Liver (tissue), 8 donors: ENCODE measurements at regions not wholly inside any gene's neighbourhood (a gene's known extent, or its start where the extent isn't known, plus 50 kb on each side); places are given as distances from the start of the nearest gene placed in this dataset.

ENCODE experiments used
- DNase-seq: peaks from one replicate; pipeline ENCODE4 v3.0.0-alpha.2; 2017; ENCODE audit warnings: low spot score
- H3K27ac ChIP-seq, 2 donors: one replicate each; pipeline ENCODE4 v1.7.0; 2013; ENCODE audit warnings: inconsistent platforms in 2 of 2, low read length in 2 of 2, control low read depth in 1 of 2, low read depth in 1 of 2, mild to moderate bottlenecking in 1 of 2
- H3K27me3 ChIP-seq, 4 donors: one replicate each; pipeline versions ENCODE4 v1.6.1 to v1.7.0; 2013; ENCODE audit warnings: low read length in 3 of 4, inconsistent platforms in 1 of 4, mild to moderate bottlenecking in 1 of 4, moderate library complexity in 1 of 4; ENCODE audit not compliant: control insufficient read depth in 4 of 4, insufficient read depth in 4 of 4
- H3K36me3 ChIP-seq, 4 donors: one replicate each; pipeline versions ENCODE4 v1.6.1 to v1.7.0; 2013; ENCODE audit warnings: low read length in 3 of 4, mild to moderate bottlenecking in 3 of 4, low read depth in 1 of 4, moderate library complexity in 1 of 4; ENCODE audit not compliant: control insufficient read depth in 4 of 4, insufficient read depth in 3 of 4
- H3K4me1 ChIP-seq, 4 donors: one replicate each; pipeline versions ENCODE4 v1.6.1 to v1.7.0; 2013; ENCODE audit warnings: low read length in 3 of 4, mild to moderate bottlenecking in 3 of 4, moderate library complexity in 1 of 4; ENCODE audit not compliant: control insufficient read depth in 4 of 4, insufficient read depth in 4 of 4
- H3K4me3 ChIP-seq, 3 donors: one replicate each; pipeline versions ENCODE4 v1.6.1 to v1.7.0; 2013; ENCODE audit warnings: low read length in 3 of 3, control low read depth in 1 of 3, low read depth in 1 of 3, mild to moderate bottlenecking in 1 of 3
- H3K9ac ChIP-seq, 2 donors: one replicate each; pipeline ENCODE4 v1.7.0; 2013; ENCODE audit warnings: low read length in 2 of 2, mild to moderate bottlenecking in 2 of 2, moderate library complexity in 2 of 2, control low read depth in 1 of 2, low read depth in 1 of 2
- H3K9me3 ChIP-seq, 4 donors: one replicate each; pipeline versions ENCODE4 v1.6.1 to v1.7.0; 2013; ENCODE audit warnings: low read length in 3 of 4; ENCODE audit not compliant: control insufficient read depth in 4 of 4
- EGR1 ChIP-seq, 2 donors: IDR thresholded peaks; 2 replicates each; pipeline ENCODE4 v1.6.1; 2016 to 2018; ENCODE audit warnings: antibody characterized with exemption in 2 of 2, low read depth in 2 of 2
- FOXA1 ChIP-seq: IDR thresholded peaks from 2 replicates; pipeline ENCODE4 v1.6.1; 2016; ENCODE audit warnings: antibody characterized with exemption
- FOXA2 ChIP-seq: IDR thresholded peaks from 2 replicates; pipeline ENCODE4 v1.6.1; 2016; ENCODE audit warnings: antibody characterized with exemption
- GABPA ChIP-seq, 2 donors: IDR thresholded peaks in 1 of 2; conservative IDR thresholded peaks in 1 of 2; 2 replicates each; pipeline ENCODE4 v1.6.1; 2016; ENCODE audit warnings: antibody characterized with exemption in 2 of 2, mild to moderate bottlenecking in 1 of 2, moderate library complexity in 1 of 2
- HNF4A ChIP-seq, 2 donors: conservative IDR thresholded peaks; 2 replicates each; pipeline ENCODE4 v1.6.1; 2016; ENCODE audit warnings: antibody characterized with exemption in 2 of 2, mild to moderate bottlenecking in 2 of 2
- HNF4G ChIP-seq: IDR thresholded peaks from 2 replicates; pipeline ENCODE4 v1.6.1; 2016; ENCODE audit warnings: antibody characterized with exemption
- JUND ChIP-seq, 2 donors: IDR thresholded peaks; 2 replicates each; pipeline ENCODE4 v1.6.1; 2016; ENCODE audit warnings: antibody characterized with exemption in 2 of 2
- MAX ChIP-seq: IDR thresholded peaks from 2 replicates; pipeline ENCODE4 v1.6.1; 2016; ENCODE audit warnings: antibody characterized with exemption
- NR2F2 ChIP-seq: IDR thresholded peaks from 2 replicates; pipeline ENCODE4 v1.6.1; 2016; ENCODE audit warnings: antibody characterized with exemption
- RAD21 ChIP-seq, 2 donors: IDR thresholded peaks; 2 replicates each; pipeline ENCODE4 v1.6.1; 2016; ENCODE audit warnings: antibody characterized with exemption in 2 of 2, mild to moderate bottlenecking in 2 of 2
- RXRA ChIP-seq, 2 donors: IDR thresholded peaks; 2 replicates each; pipeline ENCODE4 v1.6.1; 2017 to 2018; ENCODE audit warnings: antibody characterized with exemption in 2 of 2, mild to moderate bottlenecking in 1 of 2
- SP1 ChIP-seq: IDR thresholded peaks from 2 replicates; pipeline ENCODE4 v1.6.1; 2018; ENCODE audit warnings: antibody characterized with exemption, mild to moderate bottlenecking
- TAF1 ChIP-seq: conservative IDR thresholded peaks from 2 replicates; pipeline ENCODE4 v1.6.1; 2016; ENCODE audit warnings: antibody characterized with exemption, mild to moderate bottlenecking
- YY1 ChIP-seq: IDR thresholded peaks from 2 replicates; pipeline ENCODE4 v1.6.1; 2016; ENCODE audit warnings: antibody characterized with exemption, mild to moderate bottlenecking
- WGBS: extraction: QIAGEN DNeasy Blood & Tissue Kit; methylation state at CpG from one replicate; pipeline ENCODE4 v1.1.7; 2013; 5-methylcytosine and 5-hydroxymethylcytosine counted together
- TF ChIP-seq, protein P1 (sequence below): IDR thresholded peaks from 2 replicates; pipeline ENCODE4 v1.6.1; 2016; ENCODE audit warnings: antibody characterized with exemption
- TF ChIP-seq, protein P2 (sequence below): IDR thresholded peaks from 2 replicates; pipeline ENCODE4 v1.6.1; 2016; ENCODE audit warnings: antibody characterized with exemption
- TF ChIP-seq, protein P3 (sequence below): fragments of 150-350 bp; IDR thresholded peaks from 2 replicates; pipeline ENCODE4 v1.5.1; 2017; ENCODE audit warnings: improper control_type of control experiment, low read depth, low read length; ENCODE audit not compliant: missing input control
- TF ChIP-seq, protein P4 (sequence below): IDR thresholded peaks from 2 replicates; pipeline ENCODE4 v1.6.1; 2016; ENCODE audit warnings: antibody characterized with exemption, mild to moderate bottlenecking
- donor health status: healthy.
- donor health status: healthy.
- donor health status: healthy.
- donor health status: healthy.
- donor health status: healthy.

DNA sequence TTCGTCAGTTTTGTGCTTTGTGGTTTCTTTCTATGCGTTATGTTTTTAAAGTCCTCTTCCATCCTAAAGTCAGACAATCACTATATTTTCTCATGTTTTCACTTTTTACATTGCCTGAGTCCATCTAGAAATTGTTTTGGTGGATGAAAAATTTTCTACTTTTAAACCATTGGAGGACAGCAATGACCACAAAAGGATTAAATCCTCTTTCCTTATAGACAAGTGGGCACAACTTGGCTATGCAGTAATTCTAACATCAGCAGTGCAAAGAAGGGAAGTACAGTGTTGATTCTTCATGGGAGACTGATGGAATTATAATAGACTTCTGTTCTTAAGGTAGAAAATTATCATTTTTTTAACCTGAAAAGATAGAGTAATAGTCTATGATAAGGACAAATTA, 75.5 kb downstream of the PALM2AKAP2 start:
- H3K9ac ChIP-seq: no peak overlapping the region
- DNase-seq: no peak
- 92% methylated on average over 2 of the region's 2 CpGs for WGBS
- no peak overlapping the region for H3K4me3 ChIP-seq
- H3K27ac ChIP-seq: no peak overlapping the region
- TF ChIP-seq, protein P1, sequence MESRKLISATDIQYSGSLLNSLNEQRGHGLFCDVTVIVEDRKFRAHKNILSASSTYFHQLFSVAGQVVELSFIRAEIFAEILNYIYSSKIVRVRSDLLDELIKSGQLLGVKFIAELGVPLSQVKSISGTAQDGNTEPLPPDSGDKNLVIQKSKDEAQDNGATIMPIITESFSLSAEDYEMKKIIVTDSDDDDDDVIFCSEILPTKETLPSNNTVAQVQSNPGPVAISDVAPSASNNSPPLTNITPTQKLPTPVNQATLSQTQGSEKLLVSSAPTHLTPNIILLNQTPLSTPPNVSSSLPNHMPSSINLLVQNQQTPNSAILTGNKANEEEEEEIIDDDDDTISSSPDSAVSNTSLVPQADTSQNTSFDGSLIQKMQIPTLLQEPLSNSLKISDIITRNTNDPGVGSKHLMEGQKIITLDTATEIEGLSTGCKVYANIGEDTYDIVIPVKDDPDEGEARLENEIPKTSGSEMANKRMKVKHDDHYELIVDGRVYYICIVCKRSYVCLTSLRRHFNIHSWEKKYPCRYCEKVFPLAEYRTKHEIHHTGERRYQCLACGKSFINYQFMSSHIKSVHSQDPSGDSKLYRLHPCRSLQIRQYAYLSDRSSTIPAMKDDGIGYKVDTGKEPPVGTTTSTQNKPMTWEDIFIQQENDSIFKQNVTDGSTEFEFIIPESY: no peak
- no peak for TF ChIP-seq SP1
- TF ChIP-seq HNF4A (conservative IDR thresholded peaks at IDR 0.05): no peak
- no peak for TF ChIP-seq YY1
- no peak for TF ChIP-seq RAD21 (IDR thresholded peaks at IDR 0.05)
- TF ChIP-seq JUND (IDR thresholded peaks at IDR 0.05): no peak
- TF ChIP-seq, protein P2, sequence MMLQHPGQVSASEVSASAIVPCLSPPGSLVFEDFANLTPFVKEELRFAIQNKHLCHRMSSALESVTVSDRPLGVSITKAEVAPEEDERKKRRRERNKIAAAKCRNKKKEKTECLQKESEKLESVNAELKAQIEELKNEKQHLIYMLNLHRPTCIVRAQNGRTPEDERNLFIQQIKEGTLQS: no peak
- no peak for TF ChIP-seq GABPA (IDR thresholded peaks at IDR 0.05 in 1 of 2, conservative IDR thresholded peaks at IDR 0.05 in 1 of 2)
- no peak for TF ChIP-seq RXRA (IDR thresholded peaks at IDR 0.05)
- TF ChIP-seq, protein P3, sequence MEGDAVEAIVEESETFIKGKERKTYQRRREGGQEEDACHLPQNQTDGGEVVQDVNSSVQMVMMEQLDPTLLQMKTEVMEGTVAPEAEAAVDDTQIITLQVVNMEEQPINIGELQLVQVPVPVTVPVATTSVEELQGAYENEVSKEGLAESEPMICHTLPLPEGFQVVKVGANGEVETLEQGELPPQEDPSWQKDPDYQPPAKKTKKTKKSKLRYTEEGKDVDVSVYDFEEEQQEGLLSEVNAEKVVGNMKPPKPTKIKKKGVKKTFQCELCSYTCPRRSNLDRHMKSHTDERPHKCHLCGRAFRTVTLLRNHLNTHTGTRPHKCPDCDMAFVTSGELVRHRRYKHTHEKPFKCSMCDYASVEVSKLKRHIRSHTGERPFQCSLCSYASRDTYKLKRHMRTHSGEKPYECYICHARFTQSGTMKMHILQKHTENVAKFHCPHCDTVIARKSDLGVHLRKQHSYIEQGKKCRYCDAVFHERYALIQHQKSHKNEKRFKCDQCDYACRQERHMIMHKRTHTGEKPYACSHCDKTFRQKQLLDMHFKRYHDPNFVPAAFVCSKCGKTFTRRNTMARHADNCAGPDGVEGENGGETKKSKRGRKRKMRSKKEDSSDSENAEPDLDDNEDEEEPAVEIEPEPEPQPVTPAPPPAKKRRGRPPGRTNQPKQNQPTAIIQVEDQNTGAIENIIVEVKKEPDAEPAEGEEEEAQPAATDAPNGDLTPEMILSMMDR: no peak
- no peak for TF ChIP-seq FOXA1
- TF ChIP-seq, protein P4, sequence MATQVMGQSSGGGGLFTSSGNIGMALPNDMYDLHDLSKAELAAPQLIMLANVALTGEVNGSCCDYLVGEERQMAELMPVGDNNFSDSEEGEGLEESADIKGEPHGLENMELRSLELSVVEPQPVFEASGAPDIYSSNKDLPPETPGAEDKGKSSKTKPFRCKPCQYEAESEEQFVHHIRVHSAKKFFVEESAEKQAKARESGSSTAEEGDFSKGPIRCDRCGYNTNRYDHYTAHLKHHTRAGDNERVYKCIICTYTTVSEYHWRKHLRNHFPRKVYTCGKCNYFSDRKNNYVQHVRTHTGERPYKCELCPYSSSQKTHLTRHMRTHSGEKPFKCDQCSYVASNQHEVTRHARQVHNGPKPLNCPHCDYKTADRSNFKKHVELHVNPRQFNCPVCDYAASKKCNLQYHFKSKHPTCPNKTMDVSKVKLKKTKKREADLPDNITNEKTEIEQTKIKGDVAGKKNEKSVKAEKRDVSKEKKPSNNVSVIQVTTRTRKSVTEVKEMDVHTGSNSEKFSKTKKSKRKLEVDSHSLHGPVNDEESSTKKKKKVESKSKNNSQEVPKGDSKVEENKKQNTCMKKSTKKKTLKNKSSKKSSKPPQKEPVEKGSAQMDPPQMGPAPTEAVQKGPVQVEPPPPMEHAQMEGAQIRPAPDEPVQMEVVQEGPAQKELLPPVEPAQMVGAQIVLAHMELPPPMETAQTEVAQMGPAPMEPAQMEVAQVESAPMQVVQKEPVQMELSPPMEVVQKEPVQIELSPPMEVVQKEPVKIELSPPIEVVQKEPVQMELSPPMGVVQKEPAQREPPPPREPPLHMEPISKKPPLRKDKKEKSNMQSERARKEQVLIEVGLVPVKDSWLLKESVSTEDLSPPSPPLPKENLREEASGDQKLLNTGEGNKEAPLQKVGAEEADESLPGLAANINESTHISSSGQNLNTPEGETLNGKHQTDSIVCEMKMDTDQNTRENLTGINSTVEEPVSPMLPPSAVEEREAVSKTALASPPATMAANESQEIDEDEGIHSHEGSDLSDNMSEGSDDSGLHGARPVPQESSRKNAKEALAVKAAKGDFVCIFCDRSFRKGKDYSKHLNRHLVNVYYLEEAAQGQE: no peak
- TF ChIP-seq FOXA2: no peak
- TF ChIP-seq MAX: no peak
- TF ChIP-seq NR2F2: no peak
- TF ChIP-seq HNF4G: no peak
- no peak for TF ChIP-seq EGR1 (IDR thresholded peaks at IDR 0.05; ENCODE audit: low read depth in 2 of 2)
- no peak for TF ChIP-seq TAF1
- H3K36me3 ChIP-seq: peaks cover 0 to 3% (median 0%) of the 10 kb centered on the region in 4 donors
- no peaks in the 10 kb centered on the region for H3K9me3 ChIP-seq
- H3K4me1 ChIP-seq: no peaks in the 10 kb centered on the region
- H3K27me3 ChIP-seq: no peaks in the 10 kb centered on the region
